H9 (cell line): ENCODE measurements at regions not wholly inside any gene's neighbourhood (a gene's known extent, or its start where the extent isn't known, plus 50 kb on each side); places are given as distances from the start of the nearest gene placed in this dataset.

Experiments
- DNase-seq: peaks from one replicate; pipeline ENCODE4 v3.0.0-alpha.2; 2017
- H2AFZ ChIP-seq: one replicate; pipeline ENCODE4 v1.6.1; 2013; ENCODE audit warnings: mild to moderate bottlenecking, low read length, control low read depth, moderate library complexity
- H2AK5ac ChIP-seq: 2 replicates; pipeline ENCODE4 v1.6.1; 2013; ENCODE audit warnings: low read length, control low read depth, mixed read lengths; ENCODE audit not compliant: insufficient read length
- H2BK120ac ChIP-seq: one replicate; pipeline ENCODE4 v1.6.1; 2013; ENCODE audit warnings: low read depth, mild to moderate bottlenecking, low read length, control low read depth, inconsistent platforms; ENCODE audit not compliant: poor library complexity, severe bottlenecking
- H2BK12ac ChIP-seq: 2 replicates; pipeline ENCODE4 v1.6.1; 2013; ENCODE audit warnings: low read length, control low read depth, mixed read lengths, low read depth; ENCODE audit not compliant: insufficient read length
- H2BK15ac ChIP-seq: 2 replicates; pipeline ENCODE4 v1.6.1; 2013; ENCODE audit warnings: low read depth, low read length, control low read depth
- H2BK20ac ChIP-seq: one replicate; pipeline ENCODE4 v1.6.1; 2013; ENCODE audit warnings: low read depth, mild to moderate bottlenecking, low read length, control low read depth, inconsistent platforms; ENCODE audit not compliant: poor library complexity, severe bottlenecking
- H2BK5ac ChIP-seq: 2 replicates; pipeline ENCODE4 v1.6.1; 2013; ENCODE audit warnings: low read length, control low read depth, mixed read lengths; ENCODE audit not compliant: insufficient read length
- H3K14ac ChIP-seq: 2 replicates; pipeline ENCODE4 v1.6.1; 2013; ENCODE audit warnings: low read length, control low read depth; ENCODE audit not compliant: insufficient read depth
- H3K18ac ChIP-seq: 2 replicates; pipeline ENCODE4 v1.6.1; 2013; ENCODE audit warnings: low read depth, mild to moderate bottlenecking, mixed read lengths, low read length, control low read depth; ENCODE audit not compliant: insufficient read length
- H3K23ac ChIP-seq: 2 replicates; pipeline ENCODE4 v1.6.1; 2013; ENCODE audit warnings: low read length, control low read depth, mixed read lengths, low read depth; ENCODE audit not compliant: insufficient read length
- H3K23me2 ChIP-seq: 2 replicates; pipeline ENCODE4 v1.6.1; 2013; ENCODE audit warnings: low read depth, mild to moderate bottlenecking, mixed read lengths, low read length, control low read depth; ENCODE audit not compliant: insufficient read length, poor library complexity, severe bottlenecking
- H3K27ac ChIP-seq: 2 replicates; pipeline ENCODE4 v1.5.1; 2013; ENCODE audit warnings: low read length, control low read depth, mixed read lengths, low read depth; ENCODE audit not compliant: insufficient read length
- H3K27me3 ChIP-seq: 2 replicates; pipeline ENCODE4 v1.6.1; 2013; ENCODE audit warnings: low read length, control low read depth, inconsistent platforms; ENCODE audit not compliant: insufficient read depth
- H3K4ac ChIP-seq: 2 replicates; pipeline ENCODE4 v1.6.1; 2013; ENCODE audit warnings: low read depth, mild to moderate bottlenecking, control low read depth, inconsistent platforms, low read length, moderate library complexity
- H3K4me1 ChIP-seq: 2 replicates; pipeline ENCODE4 v1.6.1; 2013; ENCODE audit warnings: low read length, control low read depth, inconsistent platforms; ENCODE audit not compliant: insufficient read depth
- H3K4me2 ChIP-seq: 2 replicates; pipeline ENCODE4 v1.6.1; 2013; ENCODE audit warnings: low read length, control low read depth, mixed read lengths; ENCODE audit not compliant: insufficient read length, insufficient read depth
- H3K56ac ChIP-seq: 2 replicates; pipeline ENCODE4 v1.6.1; 2013; ENCODE audit warnings: low read depth, mild to moderate bottlenecking, mixed read lengths, low read length, control low read depth; ENCODE audit not compliant: insufficient read length
- H3K79me1 ChIP-seq: 2 replicates; pipeline ENCODE4 v1.6.1; 2013; ENCODE audit warnings: low read depth, mild to moderate bottlenecking, moderate library complexity, low read length, control low read depth, inconsistent platforms; ENCODE audit not compliant: insufficient read depth, poor library complexity, severe bottlenecking
- H3K79me2 ChIP-seq: 2 replicates; pipeline ENCODE4 v1.6.1; 2013; ENCODE audit warnings: low read length, control low read depth, inconsistent platforms; ENCODE audit not compliant: insufficient read depth
- H3K9ac ChIP-seq: 2 replicates; pipeline ENCODE4 v1.6.1; 2013; ENCODE audit warnings: low read length, control low read depth, mixed read lengths; ENCODE audit not compliant: insufficient read length; ENCODE audit errors: extremely low read depth
- H3K9me3 ChIP-seq: one replicate; pipeline ENCODE4 v1.6.1; 2013; ENCODE audit warnings: low read depth, low read length, inconsistent platforms; ENCODE audit not compliant: control insufficient read depth
- H3T11ph ChIP-seq: one replicate; pipeline ENCODE4 v1.6.1; 2013; ENCODE audit warnings: mild to moderate bottlenecking, low read length, control low read depth, inconsistent platforms
- H4K20me1 ChIP-seq: one replicate; pipeline ENCODE4 v1.6.1; 2013; ENCODE audit not compliant: control insufficient read depth, insufficient read length, insufficient read depth
- H4K5ac ChIP-seq: 2 replicates; pipeline ENCODE4 v1.6.1; 2013; ENCODE audit warnings: low read depth, mild to moderate bottlenecking, mixed read lengths, low read length, control low read depth; ENCODE audit not compliant: insufficient read length
- H4K8ac ChIP-seq: replicated peaks from 2 replicates; pipeline ENCODE4 v1.6.1; 2013; ENCODE audit warnings: low read length, control low read depth, mixed read lengths, low read depth; ENCODE audit not compliant: insufficient read length
- H4K91ac ChIP-seq: 2 replicates; pipeline ENCODE4 v1.6.1; 2013; ENCODE audit warnings: low read depth, mild to moderate bottlenecking, moderate library complexity, mixed read lengths, low read length, control low read depth; ENCODE audit not compliant: insufficient read length
- H3K27ac Mint-ChIP-seq, 3 experiments: 2 replicates in 2 of 3; 3 replicates in 1 of 3; pipeline ENCODE4 v1.8.0; 2020 to 2021; ENCODE audit warnings: mixed read lengths in 3 of 3, mild to moderate bottlenecking in 1 of 3, moderate library complexity in 1 of 3
- H3K27me3 Mint-ChIP-seq: 2 replicates; pipeline ENCODE4 v1.8.0; 2021; ENCODE audit warnings: low read depth, mild to moderate bottlenecking, moderate library complexity, mixed read lengths
- H3K36me3 Mint-ChIP-seq, 3 experiments: 2 replicates in 2 of 3; 3 replicates in 1 of 3; pipeline ENCODE4 v1.8.0; 2020 to 2021; ENCODE audit warnings: low read depth in 3 of 3, mixed read lengths in 3 of 3; ENCODE audit not compliant: insufficient read depth in 1 of 3
- H3K4me1 Mint-ChIP-seq, 2 experiments: 2 replicates each; pipeline ENCODE4 v1.8.0; 2020; ENCODE audit warnings: mixed read lengths in 2 of 2
- H3K4me3 Mint-ChIP-seq, 2 experiments: 2 replicates in 1 of 2; 3 replicates in 1 of 2; pipeline ENCODE4 v1.8.0; 2020 to 2021; ENCODE audit warnings: mild to moderate bottlenecking in 2 of 2, mixed read lengths in 2 of 2, moderate library complexity in 1 of 2
- H3K9me3 Mint-ChIP-seq, 2 experiments: 2 replicates in 1 of 2; 3 replicates in 1 of 2; pipeline ENCODE4 v1.8.0; 2020; ENCODE audit warnings: mild to moderate bottlenecking in 2 of 2, mixed read lengths in 2 of 2, moderate library complexity in 1 of 2
- WGBS: extraction: QIAGEN DNeasy Blood & Tissue Kit; methylation state at CpG from one replicate; pipeline ENCODE4 v1.1.7; 2013; ENCODE audit warnings: missing lambda C conversion rate, low lambda C conversion rate, mixed read lengths; ENCODE audit not compliant: insufficient read length; ENCODE audit errors: extremely low coverage; 5-methylcytosine and 5-hydroxymethylcytosine counted together
- TF ChIP-seq, protein P1 (sequence below): fragments of 200-600 bp; sonication (generic); conservative IDR thresholded peaks from 3 replicates; pipeline ENCODE4 v1.8.0; 2021; ENCODE audit warnings: antibody characterized with exemption, mild to moderate bottlenecking

DNA sequence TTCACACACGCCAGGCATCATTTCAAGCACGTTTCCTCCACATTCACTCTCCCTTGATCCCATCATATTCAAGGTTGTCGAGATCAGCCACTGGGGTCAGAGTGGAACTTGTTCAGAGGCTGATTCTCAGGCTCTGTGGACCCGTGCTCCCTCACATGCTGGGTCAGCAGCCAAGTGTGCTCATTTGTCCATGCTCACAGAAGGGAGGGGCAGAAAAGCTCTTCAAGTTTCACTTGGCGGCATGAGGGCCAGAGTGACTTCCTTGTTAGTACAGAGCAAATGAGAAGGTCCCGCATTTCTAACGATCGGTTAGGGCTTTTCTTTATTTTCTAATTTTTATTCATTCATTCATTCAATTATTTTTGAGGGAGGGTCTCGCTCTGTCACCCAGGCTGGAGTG is 82.2 kb downstream of the EBLN1 start:
- no peak overlapping the region for H3K27ac ChIP-seq
- H3K18ac ChIP-seq = no peak overlapping the region
- no peak overlapping the region for H3K4ac ChIP-seq
- H2AFZ ChIP-seq = no peak overlapping the region
- Mint-ChIP-seq H3K27ac (peak overlapping the region in 1 of 3 experiments; percentile 70; a peak in 1 of 7 replicates), H3K36me3 (no peaks in the 10 kb centered on the region; a peak in 1 of 7 replicates), H3K4me3 (no peak overlapping the region), H3K9me3 (peaks cover 0 to under 1% of the 10 kb centered on the region in 2 experiments; a peak in 1 of 5 replicates), H3K4me1 (peaks cover 3 to 17% of the 10 kb centered on the region in 2 experiments), H3K27me3 (no peaks in the 10 kb centered on the region; the same call in none of the 2 replicates)
- H3K23me2 ChIP-seq = no peaks in the 10 kb centered on the region
- H4K8ac ChIP-seq = no peak overlapping the region
- no peak overlapping the region for H2BK120ac ChIP-seq
- H4K20me1 ChIP-seq = no peaks in the 10 kb centered on the region
- 0 out of 2 replicates have a peak, but pooled peaks cover 2% of the 10 kb centered on the region for H3K4me1 ChIP-seq
- no peaks in the 10 kb centered on the region for H3K79me2 ChIP-seq
- H2AK5ac ChIP-seq = no peak overlapping the region
- no peak overlapping the region for H4K91ac ChIP-seq
- H2BK5ac ChIP-seq = no peak overlapping the region
- WGBS = no CpG with 5 or more reads among the region's 9 CpGs
- no peak overlapping the region for H3K14ac ChIP-seq
- no peak overlapping the region for H2BK12ac ChIP-seq
- no peaks in the 10 kb centered on the region for H3K79me1 ChIP-seq
- no peaks in the 10 kb centered on the region for H3K27me3 ChIP-seq
- H2BK15ac ChIP-seq = no peak overlapping the region
- no peak overlapping the region for H3K9ac ChIP-seq
- TF ChIP-seq, protein P1, sequence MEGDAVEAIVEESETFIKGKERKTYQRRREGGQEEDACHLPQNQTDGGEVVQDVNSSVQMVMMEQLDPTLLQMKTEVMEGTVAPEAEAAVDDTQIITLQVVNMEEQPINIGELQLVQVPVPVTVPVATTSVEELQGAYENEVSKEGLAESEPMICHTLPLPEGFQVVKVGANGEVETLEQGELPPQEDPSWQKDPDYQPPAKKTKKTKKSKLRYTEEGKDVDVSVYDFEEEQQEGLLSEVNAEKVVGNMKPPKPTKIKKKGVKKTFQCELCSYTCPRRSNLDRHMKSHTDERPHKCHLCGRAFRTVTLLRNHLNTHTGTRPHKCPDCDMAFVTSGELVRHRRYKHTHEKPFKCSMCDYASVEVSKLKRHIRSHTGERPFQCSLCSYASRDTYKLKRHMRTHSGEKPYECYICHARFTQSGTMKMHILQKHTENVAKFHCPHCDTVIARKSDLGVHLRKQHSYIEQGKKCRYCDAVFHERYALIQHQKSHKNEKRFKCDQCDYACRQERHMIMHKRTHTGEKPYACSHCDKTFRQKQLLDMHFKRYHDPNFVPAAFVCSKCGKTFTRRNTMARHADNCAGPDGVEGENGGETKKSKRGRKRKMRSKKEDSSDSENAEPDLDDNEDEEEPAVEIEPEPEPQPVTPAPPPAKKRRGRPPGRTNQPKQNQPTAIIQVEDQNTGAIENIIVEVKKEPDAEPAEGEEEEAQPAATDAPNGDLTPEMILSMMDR = no peak
- no peaks in the 10 kb centered on the region for H3K9me3 ChIP-seq
- no peak overlapping the region for H4K5ac ChIP-seq
- H3T11ph ChIP-seq = no peak overlapping the region
- DNase-seq = no peak
- no peak overlapping the region for H3K56ac ChIP-seq
- H3K4me2 ChIP-seq = no peak overlapping the region
- H3K23ac ChIP-seq = no peak overlapping the region
- H2BK20ac ChIP-seq = no peak overlapping the region
